ENCODE measurements at regions not wholly inside any gene's neighbourhood (a gene's known extent, or its start where the extent isn't known, plus 50 kb on each side); places are given as distances from the start of the nearest gene placed in this dataset.
"Not testable (repeated sequence)": the region's sequence is repeated elsewhere in the genome, so short reads cannot be mapped to it uniquely, and the experiment has no call there.

- Histone ChIP-seq H3K27me3 (ENCODE audit: insufficient read depth, low read length, poor library complexity) (peaks cover 7% of the 10 kb centered on the region), H3K4me1 (ENCODE audit: insufficient read depth, low read length) (no peaks in the 10 kb centered on the region), H4K20me1 (ENCODE audit: insufficient read depth, low read length) (no peaks in the 10 kb centered on the region), H3K9me3 (ENCODE audit: insufficient read depth, low read length, severe bottlenecking) (no peaks in the 10 kb centered on the region), H3K4me3 (ENCODE audit: low read depth in 1 of 2, low read length in 2 of 2) (no peak overlapping the region), H3K9ac (ENCODE audit: low read depth, low read length) (no peak overlapping the region), H3K4me2 (ENCODE audit: insufficient read depth, low read length) (no peak overlapping the region), H3K36me3 (ENCODE audit: insufficient read depth, low read length) (no peaks in the 10 kb centered on the region), H3K79me2 (ENCODE audit: insufficient read depth, low read length) (no peaks in the 10 kb centered on the region), H3K27ac (ENCODE audit: low read length) (no peak overlapping the region), H2AFZ (ENCODE audit: low read depth, low read length) (no peak overlapping the region)
- TF ChIP-seq EZH2 (IDR thresholded peaks at IDR 0.05; ENCODE audit: borderline replicate concordance, low read depth, low read length, severe bottlenecking) = no peak
- no peak for TF ChIP-seq CTCF (IDR thresholded peaks at IDR 0.05; ENCODE audit: borderline replicate concordance, extremely low read depth, low read length, poor library complexity, severe bottlenecking)
- DNase-seq (peak; percentile 41), ATAC-seq (ENCODE audit: insufficient read depth, low read depth) (peak; percentile 78)
Measured at GRCh38 chr4:26197018-26197779, 123.6 kb upstream of the RBPJ start.

- DNase-seq = not testable (repeated sequence)
Measured at GRCh38 chr4:26198931-26199330, 121.9 kb upstream of the RBPJ start.

GRCh38 chr4:26199596-26199995 lies 121.2 kb upstream of the RBPJ start:
- DNase-seq = no peak
- H2AFZ ChIP-seq (ENCODE audit: low read depth, low read length) = no peak overlapping the region
- peaks cover 7% of the 10 kb centered on the region for H3K27me3 ChIP-seq (ENCODE audit: insufficient read depth, low read length, poor library complexity)
- no peaks in the 10 kb centered on the region for H3K9me3 ChIP-seq (ENCODE audit: insufficient read depth, low read length, severe bottlenecking)
- H3K79me2 ChIP-seq (ENCODE audit: insufficient read depth, low read length) = no peaks in the 10 kb centered on the region
- no peaks in the 10 kb centered on the region for H3K36me3 ChIP-seq (ENCODE audit: insufficient read depth, low read length)
- no peaks in the 10 kb centered on the region for H3K4me1 ChIP-seq (ENCODE audit: insufficient read depth, low read length)
- no peak for ATAC-seq (ENCODE audit: insufficient read depth, low read depth)
- no peak overlapping the region for H3K4me2 ChIP-seq (ENCODE audit: insufficient read depth, low read length)
- no peak overlapping the region for H3K27ac ChIP-seq (ENCODE audit: low read length)
- no peak for TF ChIP-seq EZH2 (IDR thresholded peaks at IDR 0.05; ENCODE audit: borderline replicate concordance, low read depth, low read length, severe bottlenecking)
- no peak for TF ChIP-seq CTCF (IDR thresholded peaks at IDR 0.05; ENCODE audit: borderline replicate concordance, extremely low read depth, low read length, poor library complexity, severe bottlenecking)
- H3K9ac ChIP-seq (ENCODE audit: low read depth, low read length) = no peak overlapping the region
- H4K20me1 ChIP-seq (ENCODE audit: insufficient read depth, low read length) = no peaks in the 10 kb centered on the region
- H3K4me3 ChIP-seq (ENCODE audit: low read depth in 1 of 2, low read length in 2 of 2) = no peak overlapping the region

More at GRCh38 chr4:26198931-26199330, 121.9 kb upstream of the RBPJ start:
- H3K36me3 ChIP-seq (ENCODE audit: insufficient read depth, low read length); H2AFZ ChIP-seq (ENCODE audit: low read depth, low read length); H3K79me2 ChIP-seq (ENCODE audit: insufficient read depth, low read length); H3K4me1 ChIP-seq (ENCODE audit: insufficient read depth, low read length); H4K20me1 ChIP-seq (ENCODE audit: insufficient read depth, low read length); H3K4me3 ChIP-seq (ENCODE audit: low read depth in 1 of 2, low read length in 2 of 2); H3K27me3 ChIP-seq (ENCODE audit: insufficient read depth, low read length, poor library complexity); ATAC-seq (ENCODE audit: insufficient read depth, low read depth); H3K27ac ChIP-seq (ENCODE audit: low read length); H3K9ac ChIP-seq (ENCODE audit: low read depth, low read length); H3K4me2 ChIP-seq (ENCODE audit: insufficient read depth, low read length); H3K9me3 ChIP-seq (ENCODE audit: insufficient read depth, low read length, severe bottlenecking): not testable (repeated sequence)

GRCh38 chr4:26201120-26201519 lies 119.7 kb upstream of the RBPJ start:
- no peaks in the 10 kb centered on the region for H3K36me3 ChIP-seq (ENCODE audit: insufficient read depth, low read length)
- H3K4me2 ChIP-seq (ENCODE audit: insufficient read depth, low read length) = no peak overlapping the region
- peaks cover 7% of the 10 kb centered on the region for H3K27me3 ChIP-seq (ENCODE audit: insufficient read depth, low read length, poor library complexity)
- H3K27ac ChIP-seq (ENCODE audit: low read length) = no peak overlapping the region
- DNase-seq = no peak
- no peaks in the 10 kb centered on the region for H3K4me1 ChIP-seq (ENCODE audit: insufficient read depth, low read length)
- ATAC-seq (ENCODE audit: insufficient read depth, low read depth) = no peak
- no peaks in the 10 kb centered on the region for H4K20me1 ChIP-seq (ENCODE audit: insufficient read depth, low read length)
- TF ChIP-seq EZH2 (IDR thresholded peaks at IDR 0.05; ENCODE audit: borderline replicate concordance, low read depth, low read length, severe bottlenecking) (no peak), CTCF (IDR thresholded peaks at IDR 0.05; ENCODE audit: borderline replicate concordance, extremely low read depth, low read length, poor library complexity, severe bottlenecking) (no peak)
- H2AFZ ChIP-seq (ENCODE audit: low read depth, low read length) = no peak overlapping the region
- no peak overlapping the region for H3K4me3 ChIP-seq (ENCODE audit: low read depth in 1 of 2, low read length in 2 of 2)
- no peak overlapping the region for H3K9ac ChIP-seq (ENCODE audit: low read depth, low read length)
- no peaks in the 10 kb centered on the region for H3K9me3 ChIP-seq (ENCODE audit: insufficient read depth, low read length, severe bottlenecking)
- no peaks in the 10 kb centered on the region for H3K79me2 ChIP-seq (ENCODE audit: insufficient read depth, low read length)
